NCI-H1930 (cell line): ENCODE measurements at regions not wholly inside any gene's neighbourhood (a gene's known extent, or its start where the extent isn't known, plus 50 kb on each side); places are given as distances from the start of the nearest gene placed in this dataset.
"Not testable (repeated sequence)": the region's sequence is repeated elsewhere in the genome, so short reads cannot be mapped to it uniquely, and the experiment has no call there.

Experiments
- DNase-seq, 2 experiments: peaks; one replicate each; lab custom pipeline; 2025; lab: John Stamatoyannopoulos, UW

GRCh38 chr6:130557481-130558112 lies 191.8 kb downstream of the TMEM200A start:
- DNase-seq = peak; percentile 20 to 51

- DNase-seq = no peak
Measured at GRCh38 chr6:130558131-130558530, 192.3 kb downstream of the TMEM200A start.

- no peak for DNase-seq
Measured at GRCh38 chr6:130559166-130559565, 193.3 kb downstream of the TMEM200A start.

- no peak for DNase-seq
Measured at GRCh38 chr6:130560231-130560630, 194.4 kb downstream of the TMEM200A start.

GRCh38 chr6:130561159-130561558 lies 195.3 kb downstream of the TMEM200A start:
- not testable (repeated sequence) for DNase-seq

- DNase-seq = no peak
Measured at GRCh38 chr6:130565696-130566095, 199.9 kb downstream of the TMEM200A start.

- DNase-seq = no peak
Measured at GRCh38 chr6:130574146-130574545, 208.3 kb downstream of the TMEM200A start.

- no peak for DNase-seq
Measured at GRCh38 chr6:130575557-130575956, 209.7 kb downstream of the TMEM200A start.

- DNase-seq = no peak
Measured at GRCh38 chr6:130575971-130576370, 210.2 kb downstream of the TMEM200A start.

GRCh38 chr6:130577178-130577919 lies 211.5 kb downstream of the TMEM200A start:
- DNase-seq = no peak

- no peak for DNase-seq
Measured at GRCh38 chr6:130578713-130579112, 212.9 kb downstream of the TMEM200A start.

- no peak for DNase-seq
Measured at GRCh38 chr6:130583268-130583667, 217.5 kb downstream of the TMEM200A start.

- no peak for DNase-seq
Measured at GRCh38 chr6:130585587-130585986, 219.8 kb downstream of the TMEM200A start.

GRCh38 chr6:130587778-130588520 lies 222.1 kb downstream of the TMEM200A start:
- no peak for DNase-seq

- DNase-seq = no peak
Measured at GRCh38 chr6:130593200-130593599, 227.4 kb downstream of the TMEM200A start.

GRCh38 chr6:130593948-130594347 lies 228.1 kb downstream of the TMEM200A start:
- no peak for DNase-seq

GRCh38 chr6:130598021-130598989 lies 228.9 kb upstream of the SMLR1 start:
- DNase-seq = no peak

- no peak for DNase-seq
Measured at GRCh38 chr6:130600880-130601341, 226.3 kb upstream of the SMLR1 start.

GRCh38 chr6:130602151-130602770 lies 224.9 kb upstream of the SMLR1 start:
- no peak for DNase-seq

GRCh38 chr6:130603391-130603790 lies 223.8 kb upstream of the SMLR1 start:
- DNase-seq = no peak

- no peak for DNase-seq
Measured at GRCh38 chr6:130604841-130605399, 222.3 kb upstream of the SMLR1 start.
